ENCODE measurements at regions not wholly inside any gene's neighbourhood (a gene's known extent, or its start where the extent isn't known, plus 50 kb on each side); places are given as distances from the start of the nearest gene placed in this dataset.
"Not testable (repeated sequence)": the region's sequence is repeated elsewhere in the genome, so short reads cannot be mapped to it uniquely, and the experiment has no call there.

GRCh38 chr12:125552295-125552694 is 487.1 kb downstream of the AACS start:
- TF ChIP-seq, protein P1, sequence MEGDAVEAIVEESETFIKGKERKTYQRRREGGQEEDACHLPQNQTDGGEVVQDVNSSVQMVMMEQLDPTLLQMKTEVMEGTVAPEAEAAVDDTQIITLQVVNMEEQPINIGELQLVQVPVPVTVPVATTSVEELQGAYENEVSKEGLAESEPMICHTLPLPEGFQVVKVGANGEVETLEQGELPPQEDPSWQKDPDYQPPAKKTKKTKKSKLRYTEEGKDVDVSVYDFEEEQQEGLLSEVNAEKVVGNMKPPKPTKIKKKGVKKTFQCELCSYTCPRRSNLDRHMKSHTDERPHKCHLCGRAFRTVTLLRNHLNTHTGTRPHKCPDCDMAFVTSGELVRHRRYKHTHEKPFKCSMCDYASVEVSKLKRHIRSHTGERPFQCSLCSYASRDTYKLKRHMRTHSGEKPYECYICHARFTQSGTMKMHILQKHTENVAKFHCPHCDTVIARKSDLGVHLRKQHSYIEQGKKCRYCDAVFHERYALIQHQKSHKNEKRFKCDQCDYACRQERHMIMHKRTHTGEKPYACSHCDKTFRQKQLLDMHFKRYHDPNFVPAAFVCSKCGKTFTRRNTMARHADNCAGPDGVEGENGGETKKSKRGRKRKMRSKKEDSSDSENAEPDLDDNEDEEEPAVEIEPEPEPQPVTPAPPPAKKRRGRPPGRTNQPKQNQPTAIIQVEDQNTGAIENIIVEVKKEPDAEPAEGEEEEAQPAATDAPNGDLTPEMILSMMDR (IDR thresholded peaks at IDR 0.05; ENCODE audit: low read depth, low read length): no peak
- H3K4me3 ChIP-seq (replicated peaks in 1 of 2; ENCODE audit: low read depth in 2 of 2, low read length in 2 of 2): no peak overlapping the region
- DNase-seq (ENCODE audit: low read depth in 2 of 2): no peak

- not testable (repeated sequence) for H3K4me3 ChIP-seq (replicated peaks in 1 of 2; ENCODE audit: low read depth in 2 of 2, low read length in 2 of 2); DNase-seq (ENCODE audit: low read depth in 2 of 2)
Measured at GRCh38 chr12:125561008-125561407, 495.8 kb downstream of the AACS start.

GRCh38 chr12:125564753-125565152 is 499.5 kb downstream of the AACS start:
- TF ChIP-seq, protein P1 (IDR thresholded peaks at IDR 0.05; ENCODE audit: low read depth, low read length): no peak
- DNase-seq (ENCODE audit: low read depth in 2 of 2): no peak
- H3K4me3 ChIP-seq (replicated peaks in 1 of 2; ENCODE audit: low read depth in 2 of 2, low read length in 2 of 2): no peak overlapping the region

DNA sequence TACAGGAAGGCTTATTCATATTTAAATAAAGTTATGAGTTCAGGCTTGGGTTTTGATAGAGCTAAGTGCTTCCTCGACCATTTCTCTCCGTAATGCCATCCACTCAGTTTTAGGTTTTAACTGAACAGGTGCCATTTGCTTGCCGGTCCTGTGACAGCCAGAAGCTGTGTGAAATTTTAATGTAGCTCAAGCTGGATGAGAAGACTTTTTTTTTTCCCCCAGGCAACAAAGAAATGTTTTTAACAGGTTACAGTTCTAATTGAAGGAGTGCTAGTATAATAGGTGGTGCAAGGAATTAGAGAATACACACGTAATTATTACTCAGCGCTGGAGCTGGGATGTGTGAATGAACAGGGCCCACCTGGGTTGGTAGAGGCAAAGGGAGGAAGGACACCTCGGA is 502.3 kb downstream of the AACS start:
- H3K4me3 ChIP-seq (replicated peaks in 1 of 2; ENCODE audit: low read depth in 2 of 2, low read length in 2 of 2): no peak overlapping the region
- no peak for DNase-seq (ENCODE audit: low read depth in 2 of 2)
- TF ChIP-seq, protein P1 (IDR thresholded peaks at IDR 0.05; ENCODE audit: low read depth, low read length): no peak

DNA sequence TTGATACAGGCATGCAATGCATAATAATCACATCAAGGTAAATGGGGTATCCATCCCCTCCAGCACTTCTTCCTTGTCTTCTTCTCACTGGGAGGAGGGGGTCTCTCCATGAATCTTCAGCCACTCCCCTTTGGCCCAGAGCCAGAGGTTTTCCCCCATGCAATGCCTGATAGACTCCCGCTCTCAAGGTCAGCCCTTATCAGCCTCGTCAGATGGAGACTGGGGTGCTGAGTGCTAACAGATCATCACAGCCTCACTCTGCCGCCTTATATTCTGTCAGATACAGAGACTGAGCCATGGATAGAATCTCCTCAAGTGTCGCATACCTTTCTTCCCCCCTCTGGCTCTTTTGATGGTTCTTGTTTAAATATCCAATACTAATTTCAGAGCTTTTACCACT is 503.1 kb downstream of the AACS start:
- TF ChIP-seq, protein P1 (IDR thresholded peaks at IDR 0.05; ENCODE audit: low read depth, low read length): no peak
- no peak for DNase-seq (ENCODE audit: low read depth in 2 of 2)
- no peak overlapping the region for H3K4me3 ChIP-seq (replicated peaks in 1 of 2; ENCODE audit: low read depth in 2 of 2, low read length in 2 of 2)

GRCh38 chr12:125573271-125573670 is 508.0 kb downstream of the AACS start:
- H3K4me3 ChIP-seq (replicated peaks in 1 of 2; ENCODE audit: low read depth in 2 of 2, low read length in 2 of 2): no peak overlapping the region
- TF ChIP-seq, protein P1 (IDR thresholded peaks at IDR 0.05; ENCODE audit: low read depth, low read length): no peak
- DNase-seq (ENCODE audit: low read depth in 2 of 2): no peak

GRCh38 chr12:125577334-125577733 is 512.1 kb downstream of the AACS start:
- TF ChIP-seq, protein P1 (IDR thresholded peaks at IDR 0.05; ENCODE audit: low read depth, low read length): no peak
- H3K4me3 ChIP-seq (replicated peaks in 1 of 2; ENCODE audit: low read depth in 2 of 2, low read length in 2 of 2): no peak overlapping the region
- DNase-seq (ENCODE audit: low read depth in 2 of 2): no peak

Data from cardiac fibroblast (primary cell).